Right kidney (tissue), 1 donor: ENCODE measurements at regions not wholly inside any gene's neighbourhood (a gene's known extent, or its start where the extent isn't known, plus 50 kb on each side); places are given as distances from the start of the nearest gene placed in this dataset.

Experiments
- DNase-seq: peaks from one replicate; pipeline ENCODE4 v3.0.0-alpha.2; 2016

DNA sequence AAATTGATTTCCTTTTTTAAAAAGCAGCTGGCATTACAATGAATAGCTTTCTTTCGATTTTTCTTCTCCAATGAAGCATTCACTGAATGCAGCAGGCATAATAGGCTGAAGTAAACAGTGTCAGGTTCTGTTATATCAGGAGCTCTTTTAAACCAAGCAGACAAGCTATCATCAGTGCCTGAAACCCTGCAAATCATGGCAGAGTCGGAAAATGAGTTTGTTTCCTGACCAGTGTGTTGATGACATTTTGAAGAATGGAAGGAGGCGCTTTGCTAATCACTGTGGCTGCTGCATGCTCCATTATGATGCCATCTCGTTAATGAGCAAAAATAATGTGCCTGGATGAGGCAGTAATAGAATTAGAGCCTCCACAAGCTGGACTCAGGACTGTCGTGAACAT is 284.5 kb downstream of the ZNF608 start:
- no peak for DNase-seq

DNA sequence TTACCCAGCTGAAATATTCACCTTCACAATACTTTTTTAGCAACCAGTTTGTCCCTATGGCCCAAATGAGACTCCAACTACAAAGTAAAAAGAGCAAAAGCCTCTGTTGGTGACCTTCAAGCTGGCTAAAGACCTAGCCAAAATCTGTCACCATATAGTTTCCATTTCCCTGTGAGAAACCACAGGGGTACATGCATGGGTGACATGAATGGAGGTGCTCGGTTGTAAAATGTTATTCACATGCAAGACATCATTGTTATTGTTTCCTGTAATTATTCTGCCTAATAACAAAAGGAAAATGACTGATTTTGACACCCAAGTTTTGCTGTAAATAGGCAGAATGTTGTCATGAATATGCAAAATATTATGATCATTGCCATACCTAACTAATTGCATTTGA is 285.3 kb downstream of the ZNF608 start:
- no peak for DNase-seq

DNA sequence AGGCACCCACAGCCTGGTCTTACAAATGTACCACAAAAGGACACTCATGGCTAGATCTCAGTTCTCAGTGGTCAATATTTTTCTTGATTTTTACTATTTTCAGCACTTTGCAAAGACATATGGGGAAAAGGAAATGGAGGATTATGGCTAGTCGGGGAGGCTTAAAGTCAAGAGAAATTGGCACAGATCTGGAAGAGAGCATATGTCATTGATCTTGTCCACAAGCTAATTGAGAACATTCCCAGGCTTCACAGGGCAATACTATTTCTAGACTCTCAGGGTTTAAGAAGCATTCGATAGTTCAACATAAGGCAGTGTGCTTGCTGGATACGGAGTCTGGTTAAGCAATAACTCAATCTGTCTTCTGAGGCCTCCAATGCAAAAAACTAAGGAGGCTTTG is 285.8 kb downstream of the ZNF608 start:
- no peak for DNase-seq

DNA sequence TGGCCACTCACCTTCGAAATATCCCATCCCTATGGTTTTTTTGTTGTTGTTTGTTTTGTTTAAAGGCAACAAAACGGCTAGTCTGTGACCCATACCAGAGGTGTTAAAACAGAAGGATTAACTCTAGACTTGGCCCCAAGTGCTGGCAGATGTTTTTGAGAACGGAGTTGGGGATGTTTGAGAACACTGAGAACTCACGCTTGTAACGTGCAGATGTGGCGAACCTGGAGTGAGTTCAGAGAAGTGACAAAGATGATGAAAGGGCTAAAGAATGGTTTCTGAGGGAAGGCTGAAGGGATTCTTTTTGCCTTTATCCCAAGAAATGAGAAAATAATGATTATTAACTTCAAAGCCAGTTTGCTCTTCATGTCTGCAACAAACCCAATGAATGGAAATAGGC is 286.5 kb downstream of the ZNF608 start:
- no peak for DNase-seq

DNA sequence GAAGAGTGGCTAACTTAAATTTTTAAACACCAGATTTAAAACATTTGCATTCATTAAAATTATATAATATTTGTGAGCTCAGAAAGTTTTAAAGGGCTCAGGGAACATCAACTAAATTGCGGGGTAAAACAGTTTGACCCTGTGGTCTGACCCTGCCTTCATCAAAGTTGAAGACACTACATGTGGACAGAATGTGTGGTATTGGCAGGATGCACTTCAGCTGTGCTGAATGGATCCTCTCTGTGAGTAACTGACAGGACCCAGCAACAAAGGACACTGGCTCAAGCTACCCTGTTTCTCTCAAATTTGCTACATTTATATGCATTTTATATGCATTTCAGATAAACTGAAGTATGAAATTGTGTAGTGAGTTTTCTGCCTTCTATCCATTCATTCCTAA is 288.5 kb downstream of the ZNF608 start:
- DNase-seq, result no peak

DNA sequence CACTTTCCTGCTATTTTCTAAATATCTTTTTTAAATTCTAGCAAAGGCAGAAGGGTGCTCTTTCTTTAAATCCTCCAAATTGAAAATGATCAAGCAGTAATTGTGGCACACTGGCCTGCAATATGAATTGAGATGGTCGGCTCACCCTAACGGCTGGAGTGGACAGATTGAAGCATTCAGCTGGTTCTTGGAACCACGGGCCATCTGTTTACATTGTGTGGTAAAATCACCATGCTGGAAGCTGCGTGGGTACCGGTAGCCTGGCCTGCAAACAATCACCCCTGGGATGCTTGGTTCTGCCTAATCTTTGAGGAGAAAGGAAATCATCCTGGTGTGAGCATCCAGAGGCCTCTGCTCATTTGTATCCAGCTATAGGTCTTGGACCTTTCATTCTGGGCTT is 289.3 kb downstream of the ZNF608 start:
- DNase-seq, result no peak

DNA sequence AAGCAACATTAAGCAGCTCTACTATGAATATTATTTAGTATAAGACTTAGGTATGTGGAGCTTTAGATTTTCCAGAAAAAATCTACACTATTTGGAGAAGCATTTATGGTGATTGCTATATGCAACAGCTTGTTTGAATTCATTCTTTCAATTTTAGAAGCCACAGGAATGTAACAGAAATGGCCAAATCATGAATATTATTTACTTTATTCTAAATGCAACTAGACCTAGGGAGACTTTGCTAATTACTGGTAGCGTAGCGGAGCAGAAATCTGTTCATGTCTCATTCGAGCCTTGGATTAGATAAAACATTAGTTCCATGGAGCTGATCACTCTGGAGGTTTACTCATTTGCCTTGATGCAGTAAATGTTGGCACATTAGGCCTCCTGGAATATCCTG is 290.2 kb downstream of the ZNF608 start:
- DNase-seq, result no peak

DNA sequence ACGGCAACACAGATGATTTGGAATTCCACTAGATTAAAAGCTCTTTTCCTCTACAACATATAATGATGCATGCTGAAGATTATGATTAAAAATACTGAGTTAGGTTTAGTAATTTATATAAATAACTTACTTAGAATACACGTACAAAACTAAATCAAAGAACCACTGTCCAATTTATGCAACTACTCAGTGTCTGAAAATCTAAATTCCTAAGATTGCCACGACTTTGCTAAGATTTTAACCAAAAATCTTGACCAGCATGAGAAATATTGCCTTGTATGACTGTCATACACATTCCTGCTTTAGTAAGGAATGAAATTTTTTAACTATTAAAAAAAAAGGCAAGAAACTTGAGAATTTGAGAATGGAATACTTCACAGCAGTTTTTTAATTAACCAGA is 292.4 kb downstream of the ZNF608 start:
- no peak for DNase-seq

DNA sequence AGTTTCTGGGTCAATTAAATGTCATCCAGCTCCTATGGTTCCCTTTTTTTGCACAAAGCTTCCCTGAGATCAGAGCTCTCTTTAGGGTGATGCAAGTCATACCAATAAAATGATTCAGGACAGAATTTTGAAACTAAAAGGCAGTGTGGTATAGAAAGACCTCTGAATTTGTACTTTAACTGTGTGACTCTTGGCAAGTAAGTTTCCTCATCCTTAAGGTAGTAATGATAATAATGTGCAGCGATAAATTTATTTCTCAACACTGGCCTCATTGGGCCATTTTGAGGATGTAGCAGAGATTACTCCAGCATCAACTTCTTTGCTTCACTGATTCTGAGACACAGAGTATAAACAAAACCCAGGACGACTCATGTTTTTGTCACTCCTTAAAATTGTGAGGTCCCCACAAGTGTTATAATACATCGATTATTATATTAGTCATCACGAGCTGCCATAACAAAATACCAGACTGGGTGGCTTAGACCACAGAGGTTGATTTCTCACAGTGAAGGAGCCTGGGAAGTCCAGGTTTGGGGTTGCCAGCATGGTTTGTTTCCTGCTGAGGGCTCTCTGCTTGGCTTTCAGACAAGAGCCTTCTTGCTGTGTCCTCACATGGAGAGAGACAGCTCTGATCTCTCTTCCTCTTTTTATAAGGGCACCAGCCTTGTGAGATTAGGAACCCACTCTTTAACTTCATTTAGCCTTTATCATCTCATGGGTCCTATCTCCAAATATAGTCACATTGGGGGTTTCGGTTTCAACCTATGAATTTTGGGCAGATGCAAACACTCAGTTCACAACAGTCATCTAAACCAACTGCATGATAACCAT is 293.0 kb downstream of the ZNF608 start:
- no peak for DNase-seq

DNA sequence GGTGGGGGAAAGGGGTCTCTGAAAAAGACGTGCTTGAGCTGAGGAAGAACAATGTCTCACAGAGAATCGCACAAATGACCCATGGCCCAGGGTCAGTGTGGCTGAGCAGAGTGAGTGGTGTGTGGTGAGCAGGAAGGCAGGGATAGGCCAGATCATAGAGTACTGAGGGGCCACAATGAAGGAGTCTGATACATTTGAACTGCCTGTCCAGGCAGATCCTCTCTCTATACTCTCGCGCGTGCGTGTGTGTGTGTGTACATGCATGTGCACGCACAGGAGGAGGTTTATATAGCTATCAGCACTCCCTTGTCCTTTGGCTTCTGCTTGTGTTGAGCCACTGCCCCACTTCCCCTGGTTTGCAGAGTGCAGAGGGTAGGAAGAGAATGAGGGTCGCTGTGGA is 294.0 kb downstream of the ZNF608 start:
- DNase-seq, result no peak

DNA sequence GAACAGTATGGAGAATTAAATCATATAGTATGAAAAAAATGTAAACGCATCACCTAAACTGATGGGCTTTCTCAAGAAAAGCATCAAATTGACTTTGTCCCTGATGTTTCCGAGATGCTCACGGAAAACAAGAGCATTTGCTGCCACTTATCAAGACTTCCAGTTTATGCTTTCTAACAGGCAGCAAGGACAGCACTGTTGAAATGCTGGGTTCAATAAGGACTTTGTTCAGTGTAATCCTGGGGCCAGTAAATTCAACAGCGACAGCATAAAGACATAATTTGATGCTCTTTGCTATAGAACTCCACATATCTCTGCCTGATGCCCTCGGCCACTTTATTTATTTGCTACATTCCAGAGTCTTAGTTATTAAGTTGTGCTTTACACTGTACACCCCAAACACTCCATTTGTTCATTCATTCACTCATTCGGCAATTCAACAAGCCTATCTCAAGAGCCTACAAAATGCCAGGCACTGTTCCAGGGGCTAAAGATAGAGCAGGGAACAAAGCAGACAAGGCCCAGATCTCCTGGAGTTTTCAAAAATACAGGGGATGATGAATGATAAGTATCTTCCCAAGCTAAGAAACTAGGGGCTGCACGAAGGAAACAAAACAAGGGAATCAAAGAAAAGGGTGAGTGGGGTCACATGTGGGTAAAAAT is 294.6 kb downstream of the ZNF608 start:
- no peak for DNase-seq

DNA sequence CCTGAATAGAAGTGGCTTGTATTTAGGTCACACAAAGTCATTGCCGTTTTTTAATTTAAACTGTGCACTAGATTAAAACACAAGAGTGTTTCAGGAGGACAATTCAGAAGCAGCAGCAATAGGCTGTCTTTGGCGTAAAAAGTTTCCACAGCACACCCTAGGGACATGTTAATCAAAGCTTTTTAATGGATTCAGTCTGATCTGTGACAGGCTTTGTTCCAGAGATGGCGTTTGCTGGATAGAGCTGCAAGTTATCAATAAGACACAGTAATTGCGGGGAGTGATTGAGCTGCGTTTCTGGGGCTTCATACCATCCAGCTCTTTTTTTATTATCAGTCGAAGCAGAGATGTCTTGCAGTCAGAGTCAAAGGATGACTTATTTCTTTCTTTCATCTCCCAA is 300.3 kb downstream of the ZNF608 start:
- DNase-seq, result no peak

DNA sequence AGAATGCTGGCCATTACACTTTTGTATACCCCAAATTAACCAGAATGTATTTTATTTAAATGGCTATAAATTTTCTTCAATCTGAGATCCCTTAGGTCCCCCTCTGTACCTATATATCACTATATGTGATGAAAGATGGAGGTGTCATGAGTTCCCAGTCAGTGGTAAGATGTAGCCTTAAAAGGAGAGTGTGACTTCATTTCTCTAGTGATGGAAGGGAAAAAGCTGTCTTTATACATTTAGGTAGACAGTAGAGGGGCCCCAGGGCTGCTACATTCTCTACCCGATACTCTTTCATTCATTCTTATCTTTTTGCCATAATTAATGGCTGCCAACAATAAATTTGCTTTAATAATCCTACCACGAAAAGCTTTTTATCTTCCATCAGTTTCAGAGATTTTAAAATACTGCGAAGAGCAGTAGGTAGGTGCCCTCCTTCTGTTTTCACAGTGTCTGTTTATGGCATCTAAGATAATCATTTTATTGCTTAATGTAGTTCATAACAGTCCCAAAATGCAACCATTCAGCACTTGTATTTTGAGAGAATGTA is 301.3 kb downstream of the ZNF608 start:
- DNase-seq, result no peak

DNA sequence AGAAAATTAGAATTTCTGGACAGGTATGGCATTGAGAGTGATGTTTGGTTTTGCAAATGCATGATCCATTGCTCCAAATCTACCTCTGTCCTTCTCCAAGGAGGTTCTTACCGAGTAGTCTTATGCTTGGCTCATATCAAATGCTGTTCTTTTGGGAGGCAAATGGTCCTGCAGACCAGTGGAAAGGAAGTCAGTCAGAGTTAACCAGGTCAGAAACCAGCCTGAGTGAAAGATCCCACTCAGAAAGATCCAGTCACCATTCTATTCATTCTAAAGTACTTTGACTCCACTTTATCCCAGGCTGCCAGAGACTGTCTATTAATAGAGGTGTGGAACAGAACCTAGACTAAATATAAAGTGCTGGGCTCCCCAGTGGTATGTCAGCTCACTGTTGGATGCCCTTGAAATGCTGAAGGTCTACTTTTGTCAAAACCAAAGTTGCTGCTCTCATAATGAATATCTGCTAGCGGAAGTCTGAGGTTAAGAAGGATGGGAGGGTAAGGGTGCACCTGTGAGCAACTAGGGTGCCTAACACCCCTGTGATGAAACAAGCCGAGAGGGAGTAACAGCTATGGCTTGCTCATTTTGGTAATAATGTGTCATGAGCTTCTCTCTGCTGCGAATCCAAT is 302.2 kb downstream of the ZNF608 start:
- no peak for DNase-seq

DNA sequence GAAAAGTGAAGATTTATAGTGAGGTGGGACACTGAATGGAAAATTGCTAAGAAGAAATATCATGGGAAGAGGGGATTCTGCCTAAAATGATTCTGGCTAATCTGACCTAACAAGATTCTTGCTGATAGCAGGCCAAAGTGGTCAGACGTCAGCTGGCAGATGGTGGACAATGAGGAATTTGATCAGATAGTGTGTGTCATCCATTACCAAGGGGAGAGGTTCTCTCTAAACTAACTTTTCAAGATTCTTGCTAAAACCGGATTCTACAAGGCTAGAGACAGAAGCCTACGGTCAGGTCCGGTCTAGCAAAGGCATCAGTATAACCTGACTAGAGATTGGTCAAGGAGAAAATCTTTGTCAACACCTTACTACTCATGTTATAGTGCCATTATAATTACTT is 306.0 kb downstream of the ZNF608 start:
- DNase-seq, result no peak

DNA sequence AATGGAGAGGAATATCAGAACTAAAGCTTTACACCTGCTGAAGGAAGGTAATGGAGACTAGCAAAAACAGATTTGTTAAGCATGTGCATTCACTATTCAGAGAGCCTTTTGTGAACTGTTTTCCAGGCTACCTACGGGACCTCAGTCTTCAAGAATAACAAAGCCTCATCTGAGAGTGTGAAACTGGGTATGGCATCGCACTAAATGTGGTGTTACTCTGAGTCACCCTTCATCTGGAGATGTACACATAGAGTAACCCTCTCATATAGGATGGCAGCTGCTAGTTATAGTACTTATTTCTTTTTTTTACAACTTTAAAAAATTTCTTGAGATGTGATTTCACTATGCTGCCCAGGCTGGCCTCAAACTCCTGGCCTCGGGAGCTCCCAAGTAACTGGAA is 306.8 kb downstream of the ZNF608 start:
- DNase-seq, result no peak

DNA sequence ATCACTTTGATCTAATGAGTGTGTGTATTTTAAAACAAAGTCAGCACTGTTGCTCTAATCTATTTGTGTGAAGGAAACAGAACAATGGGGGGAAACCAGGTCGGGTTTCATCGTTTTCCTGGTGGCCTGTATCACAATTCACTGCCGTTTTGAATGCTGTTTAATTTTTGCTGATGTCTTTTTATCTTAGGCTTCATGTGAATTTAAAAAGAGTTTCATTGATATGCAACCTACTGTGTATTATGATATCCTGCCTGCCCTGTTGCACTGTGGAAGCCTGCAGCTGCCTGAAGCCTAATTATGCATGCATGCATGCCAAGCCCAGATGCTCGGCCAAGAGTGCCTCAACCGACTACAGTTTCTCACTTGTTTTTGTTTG is 307.5 kb downstream of the ZNF608 start:
- DNase-seq, result peak; percentile 28

DNA sequence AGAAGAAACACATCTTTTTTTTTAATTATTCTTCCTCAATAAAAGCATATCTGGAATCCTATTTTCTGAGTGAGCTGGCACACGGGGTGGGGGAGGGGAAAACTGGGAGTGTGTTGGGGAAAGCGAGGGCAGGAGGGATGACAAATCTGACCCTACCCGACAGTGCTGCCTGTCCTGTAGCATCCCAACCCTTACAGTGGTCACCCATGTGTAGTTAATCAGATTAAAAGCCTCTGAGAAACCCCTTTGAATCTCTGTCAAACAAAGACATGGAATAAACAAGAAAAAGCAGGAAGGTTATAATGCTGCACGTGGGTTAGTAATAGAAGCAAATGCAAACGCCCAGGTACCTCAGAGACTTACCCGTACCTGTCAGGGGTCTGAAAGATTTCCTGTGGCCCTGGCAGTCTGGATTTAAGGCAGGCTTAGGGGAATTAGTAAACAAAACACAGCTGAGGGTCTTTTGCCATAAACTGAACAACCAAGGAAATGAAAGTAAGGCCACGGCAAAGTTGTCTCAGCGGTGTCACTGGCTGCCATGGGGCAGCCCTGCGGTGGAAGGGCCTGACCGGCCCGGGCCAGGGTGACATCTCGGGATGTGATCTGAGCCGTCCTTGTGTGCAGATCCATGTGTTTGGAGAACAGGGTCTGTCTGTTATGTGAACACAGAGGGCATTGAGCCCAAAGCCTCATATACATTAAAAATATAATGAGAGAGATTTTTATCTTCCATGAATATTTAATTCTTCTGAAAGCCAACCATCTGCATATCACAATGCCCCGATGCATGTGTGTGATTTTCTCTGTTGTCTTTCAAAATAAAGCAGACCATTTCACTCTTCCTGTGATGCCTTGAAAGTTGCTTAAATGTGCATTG is 308.2 kb downstream of the ZNF608 start:
- DNase-seq, result peak; percentile 29

DNA sequence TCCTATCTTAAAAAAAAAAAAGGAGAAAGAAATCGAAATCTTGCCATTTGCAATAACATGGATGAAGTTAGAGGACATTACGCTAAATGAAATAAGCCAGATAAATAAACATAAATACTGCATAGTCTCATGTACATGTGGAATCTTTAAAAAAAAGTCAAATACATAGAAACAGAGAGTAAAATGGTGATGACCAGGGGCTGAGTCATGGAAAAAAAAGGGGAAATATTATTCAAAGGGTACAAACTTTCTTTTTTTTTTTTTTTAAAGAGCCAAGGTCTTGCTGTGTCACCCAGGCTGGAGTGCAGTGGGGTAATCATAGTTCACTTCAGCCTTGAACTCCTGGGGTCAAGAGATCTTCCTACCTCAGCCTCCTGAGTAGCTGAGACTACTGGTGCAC is 310.1 kb downstream of the ZNF608 start:
- DNase-seq, result no peak

DNA sequence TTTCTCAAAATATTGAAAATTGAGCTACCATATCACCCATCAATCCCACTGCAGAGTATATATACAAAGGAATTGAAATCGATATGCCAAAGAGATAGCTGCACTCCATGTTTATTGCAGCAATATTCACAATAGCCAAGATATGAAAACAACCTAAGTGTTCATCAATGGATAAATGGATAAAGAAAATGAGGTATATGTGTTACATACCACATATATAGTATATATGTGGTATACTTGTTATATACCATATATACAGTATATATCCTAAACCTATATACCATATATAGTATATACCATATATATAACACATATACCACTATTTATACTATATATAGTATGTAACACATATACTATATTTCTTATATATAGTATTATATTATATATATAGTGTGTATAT is 313.3 kb downstream of the ZNF608 start:
- DNase-seq, result no peak

DNA sequence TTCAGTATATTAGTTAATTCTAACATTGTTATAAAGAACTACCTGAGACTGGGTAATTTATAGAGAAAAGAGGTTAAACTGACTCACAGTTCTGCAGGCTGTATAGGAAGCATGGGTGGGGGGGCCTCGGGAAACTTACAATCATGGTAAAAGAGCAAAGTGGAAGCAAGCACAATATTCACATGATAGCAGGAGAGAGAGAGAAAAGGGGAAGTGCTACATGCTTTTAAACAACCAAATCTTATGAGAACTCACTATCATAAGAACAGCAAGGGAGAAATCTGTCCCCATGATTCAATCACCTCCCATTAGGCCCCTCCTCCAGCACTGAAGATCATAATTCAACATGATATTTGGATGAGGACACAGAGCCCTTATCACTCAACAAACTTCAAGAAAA is 324.9 kb downstream of the ZNF608 start:
- DNase-seq, result no peak

DNA sequence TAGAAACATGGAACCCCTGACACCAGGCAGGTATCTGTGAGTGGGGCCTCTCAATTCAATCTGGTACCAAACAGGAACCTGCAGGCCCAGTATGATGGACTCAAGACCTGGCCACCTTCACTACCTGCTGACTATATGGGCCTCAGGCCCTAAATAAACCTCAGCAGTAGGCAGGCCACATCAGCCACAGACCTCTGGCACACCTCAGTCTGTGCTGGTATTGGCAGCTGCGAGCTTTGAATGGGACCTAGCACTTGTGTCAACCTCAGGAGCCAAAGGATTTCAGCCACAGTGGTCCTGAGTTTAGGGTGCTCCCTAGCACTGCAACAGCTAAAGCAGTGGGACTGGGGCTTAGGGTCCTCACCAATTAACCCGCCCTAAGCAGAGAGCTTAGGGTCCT is 325.5 kb downstream of the ZNF608 start:
- no peak for DNase-seq

DNA sequence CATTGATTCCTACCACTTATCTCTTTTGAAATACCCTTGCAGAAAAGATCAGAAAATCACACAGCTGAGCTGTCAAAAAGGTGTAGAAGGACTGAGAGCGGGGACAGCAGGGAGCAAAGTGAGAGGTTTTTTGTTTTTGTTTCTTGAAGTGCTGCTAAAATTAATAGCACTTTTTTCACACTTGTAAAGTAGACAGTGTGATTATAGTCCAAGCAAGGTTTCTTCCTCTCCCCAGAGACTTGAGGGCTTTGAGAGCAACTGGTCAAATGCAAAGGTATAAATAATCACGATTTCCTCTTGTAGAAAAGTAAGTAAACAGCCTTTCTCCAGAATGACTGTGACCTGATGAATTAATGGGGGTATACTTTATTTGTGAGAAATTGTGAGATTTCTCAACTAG is 326.9 kb downstream of the ZNF608 start:
- no peak for DNase-seq
